ENCODE measurements at regions not wholly inside any gene's neighbourhood (a gene's known extent, or its start where the extent isn't known, plus 50 kb on each side); places are given as distances from the start of the nearest gene placed in this dataset.

- H3K4me3 ChIP-seq (replicated peaks; ENCODE audit: low read depth, low read length): no peak overlapping the region
- TF ChIP-seq, protein P1, sequence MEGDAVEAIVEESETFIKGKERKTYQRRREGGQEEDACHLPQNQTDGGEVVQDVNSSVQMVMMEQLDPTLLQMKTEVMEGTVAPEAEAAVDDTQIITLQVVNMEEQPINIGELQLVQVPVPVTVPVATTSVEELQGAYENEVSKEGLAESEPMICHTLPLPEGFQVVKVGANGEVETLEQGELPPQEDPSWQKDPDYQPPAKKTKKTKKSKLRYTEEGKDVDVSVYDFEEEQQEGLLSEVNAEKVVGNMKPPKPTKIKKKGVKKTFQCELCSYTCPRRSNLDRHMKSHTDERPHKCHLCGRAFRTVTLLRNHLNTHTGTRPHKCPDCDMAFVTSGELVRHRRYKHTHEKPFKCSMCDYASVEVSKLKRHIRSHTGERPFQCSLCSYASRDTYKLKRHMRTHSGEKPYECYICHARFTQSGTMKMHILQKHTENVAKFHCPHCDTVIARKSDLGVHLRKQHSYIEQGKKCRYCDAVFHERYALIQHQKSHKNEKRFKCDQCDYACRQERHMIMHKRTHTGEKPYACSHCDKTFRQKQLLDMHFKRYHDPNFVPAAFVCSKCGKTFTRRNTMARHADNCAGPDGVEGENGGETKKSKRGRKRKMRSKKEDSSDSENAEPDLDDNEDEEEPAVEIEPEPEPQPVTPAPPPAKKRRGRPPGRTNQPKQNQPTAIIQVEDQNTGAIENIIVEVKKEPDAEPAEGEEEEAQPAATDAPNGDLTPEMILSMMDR (IDR thresholded peaks at IDR 0.05; ENCODE audit: low read depth, low read length, missing control alignments): no peak
- DNase-seq (ENCODE audit: extremely low read depth, low read depth): no peak
Observed at GRCh38 chr5:143880178-143880577, 68.2 kb downstream of the HMHB1 start.

- TF ChIP-seq, protein P1 (IDR thresholded peaks at IDR 0.05; ENCODE audit: low read depth, low read length, missing control alignments): no peak
- H3K4me3 ChIP-seq (replicated peaks; ENCODE audit: low read depth, low read length): no peak overlapping the region
Observed at GRCh38 chr5:143882520-143882919, 70.6 kb downstream of the HMHB1 start.

DNA sequence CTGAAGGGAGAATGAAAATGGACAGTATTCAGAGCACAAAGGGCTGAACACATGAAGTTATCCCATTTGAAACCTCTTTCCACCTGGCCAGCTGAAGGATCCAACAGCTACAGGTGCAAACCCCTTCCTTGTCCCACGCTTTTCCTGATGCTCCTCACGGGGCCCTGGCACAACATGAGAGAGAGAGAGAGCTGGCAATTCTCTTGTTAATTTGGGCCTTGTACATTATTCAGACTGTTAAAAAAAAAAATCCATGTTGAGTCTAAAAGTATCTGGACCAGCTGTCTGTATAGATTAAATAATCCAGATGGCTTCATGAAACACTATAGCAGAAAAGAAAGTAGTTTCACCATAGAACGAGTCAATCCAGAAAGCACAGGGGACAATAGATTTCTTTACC, 74.1 kb downstream of the HMHB1 start:
- no peak overlapping the region for H3K4me3 ChIP-seq (replicated peaks; ENCODE audit: low read depth, low read length)
- no peak for DNase-seq (ENCODE audit: extremely low read depth, low read depth)
- TF ChIP-seq, protein P1 (IDR thresholded peaks at IDR 0.05; ENCODE audit: low read depth, low read length, missing control alignments): no peak

More at GRCh38 chr5:143882520-143882919, 70.6 kb downstream of the HMHB1 start:
- DNase-seq (ENCODE audit: extremely low read depth, low read depth): no peak

DNA sequence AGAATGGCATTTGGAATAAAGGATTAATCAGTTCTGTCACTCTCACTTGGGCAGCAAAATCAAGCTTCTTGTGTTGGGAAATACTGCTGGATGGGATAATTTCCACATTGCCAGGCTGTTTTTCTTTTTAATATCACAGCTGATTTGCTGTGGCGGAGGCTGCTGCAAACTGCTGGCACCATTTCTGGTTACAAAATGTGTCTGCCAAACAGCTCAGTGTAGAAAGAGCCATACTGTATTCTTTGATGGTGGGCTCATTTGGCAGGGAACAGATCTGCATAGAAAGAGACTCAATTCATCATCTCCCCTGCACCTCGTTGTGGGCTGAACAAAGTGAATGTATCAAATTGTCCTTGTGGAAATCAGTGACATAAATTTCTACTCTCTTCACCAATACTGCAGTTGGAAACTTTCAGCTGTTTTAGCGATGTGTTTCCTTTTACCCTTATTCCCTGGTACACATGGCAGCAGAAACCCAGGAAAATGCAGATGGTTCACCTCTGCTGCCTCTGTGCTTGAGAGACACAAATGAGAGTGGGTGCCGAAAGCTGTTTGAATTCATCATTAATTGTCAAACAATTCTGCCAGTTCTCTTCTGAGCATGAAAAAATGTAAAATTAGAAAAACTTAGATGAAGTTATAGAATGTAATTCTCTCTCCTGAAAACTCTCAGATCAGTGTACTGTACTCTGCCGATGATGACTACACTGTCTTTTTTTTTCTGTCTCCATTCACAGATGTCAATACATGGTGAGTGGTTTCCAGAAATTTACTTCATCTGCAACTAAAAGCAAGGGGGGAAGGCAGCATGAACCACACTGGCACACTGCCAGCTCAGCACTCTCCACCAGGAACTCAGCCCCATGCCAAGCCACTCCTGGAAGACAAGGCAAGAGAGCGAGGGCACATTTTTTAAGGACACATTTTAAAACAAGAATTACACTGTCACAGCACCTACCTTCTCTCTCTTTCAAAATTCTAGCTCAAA, 75.0 kb downstream of the HMHB1 start:
- H3K4me3 ChIP-seq (replicated peaks; ENCODE audit: low read depth, low read length): no peak overlapping the region
- DNase-seq (ENCODE audit: extremely low read depth, low read depth): peak; percentile 51
- TF ChIP-seq, protein P1 (IDR thresholded peaks at IDR 0.05; ENCODE audit: low read depth, low read length, missing control alignments): no peak

- DNase-seq (ENCODE audit: extremely low read depth, low read depth): peak; percentile 39
- TF ChIP-seq, protein P1 (IDR thresholded peaks at IDR 0.05; ENCODE audit: low read depth, low read length, missing control alignments): no peak
- no peak overlapping the region for H3K4me3 ChIP-seq (replicated peaks; ENCODE audit: low read depth, low read length)
Observed at GRCh38 chr5:143887903-143888665, 76.1 kb downstream of the HMHB1 start.

GRCh38 chr5:143888912-143889311, 77.0 kb downstream of the HMHB1 start:
- no peak overlapping the region for H3K4me3 ChIP-seq (replicated peaks; ENCODE audit: low read depth, low read length)
- DNase-seq (ENCODE audit: extremely low read depth, low read depth): no peak
- TF ChIP-seq, protein P1 (IDR thresholded peaks at IDR 0.05; ENCODE audit: low read depth, low read length, missing control alignments): no peak
